PC-3 (cell line): ENCODE measurements at regions not wholly inside any gene's neighbourhood (a gene's known extent, or its start where the extent isn't known, plus 50 kb on each side); places are given as distances from the start of the nearest gene placed in this dataset.

ENCODE experiments used
- CTCF ChIP-seq: fragments of 300-600 bp; sonication (generic); conservative IDR thresholded peaks from 2 replicates; pipeline ENCODE4 v1.5.1; 2017; ENCODE audit warnings: antibody characterized with exemption, low read depth, mild to moderate bottlenecking, low read length
- EZH2 ChIP-seq: fragments of 300-600 bp; sonication (generic); IDR thresholded peaks from one replicate; pipeline ENCODE4 v1.6.1; 2017; ENCODE audit warnings: antibody characterized with exemption, mild to moderate bottlenecking, low read length; ENCODE audit not compliant: unreplicated experiment
- EZH2phosphoT487 ChIP-seq: fragments of 300-600 bp; sonication (generic); IDR thresholded peaks from 2 replicates; pipeline ENCODE4 v1.6.1; 2018; ENCODE audit warnings: mild to moderate bottlenecking, antibody characterized with exemption, low read length, borderline replicate concordance

GRCh38 chr3:34852844-34853439 is 786.4 kb upstream of the ARPP21 start:
- TF ChIP-seq EZH2: no peak
- TF ChIP-seq CTCF: no peak
- no peak for TF ChIP-seq EZH2phosphoT487
